ENCODE measurements at regions not wholly inside any gene's neighbourhood (a gene's known extent, or its start where the extent isn't known, plus 50 kb on each side); places are given as distances from the start of the nearest gene placed in this dataset.
"Not testable (repeated sequence)": the region's sequence is repeated elsewhere in the genome, so short reads cannot be mapped to it uniquely, and the experiment has no call there.

DNA sequence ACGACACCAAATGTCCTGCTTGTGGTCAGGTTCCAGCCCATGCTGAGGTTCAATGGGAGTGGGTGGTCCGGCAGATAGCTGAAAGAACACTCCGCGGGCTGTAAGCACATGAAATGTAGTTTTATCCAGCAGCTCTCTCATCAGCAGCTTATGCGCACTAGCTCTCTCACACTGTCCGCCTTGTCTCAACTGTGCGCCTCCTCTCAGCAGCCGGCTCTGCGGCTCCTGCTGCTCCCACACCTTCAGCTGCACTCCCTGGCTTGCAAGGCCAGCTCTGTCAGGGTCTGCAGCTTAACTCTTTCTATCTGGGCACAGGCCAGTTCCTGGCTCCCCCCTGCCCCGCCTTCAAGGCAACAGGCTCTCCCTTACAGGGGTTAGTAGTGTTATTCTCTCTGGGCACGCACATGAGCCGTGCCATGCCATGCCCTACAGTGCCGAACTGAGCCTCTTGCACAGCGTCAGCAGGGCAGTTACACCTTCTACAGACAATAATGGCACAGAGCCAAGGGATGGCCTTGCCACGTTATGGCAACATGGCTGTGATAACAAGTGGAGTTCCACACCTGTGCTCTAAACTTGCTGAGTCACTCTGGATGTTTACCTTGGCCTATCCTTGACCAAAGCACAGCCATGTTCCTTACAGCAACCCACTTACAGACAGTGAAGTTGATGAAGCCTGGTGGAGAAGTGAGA is 84.0 kb upstream of the LRFN2 start:
- peak; percentile 95 for DNase-seq

DNA sequence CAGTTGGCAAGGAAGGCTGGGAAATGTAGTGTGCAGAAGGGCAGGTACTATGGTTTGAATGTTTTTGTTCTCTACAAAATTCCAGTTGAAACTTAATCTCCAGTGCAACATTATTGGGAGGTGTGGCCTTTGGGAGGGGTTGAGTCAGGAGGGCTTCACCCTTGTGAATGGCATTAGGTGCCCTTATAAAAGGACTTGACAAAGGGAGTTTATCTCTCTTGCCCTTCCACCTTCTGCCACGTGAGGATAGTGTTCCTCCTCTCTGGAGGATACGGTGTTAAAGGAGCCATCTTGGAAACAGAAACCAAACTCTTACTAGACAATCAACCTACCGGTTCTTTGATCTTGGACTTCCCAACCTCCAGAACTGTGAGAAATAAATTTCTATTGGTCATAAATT is 82.2 kb upstream of the LRFN2 start:
- peak; percentile 56 for DNase-seq

DNA sequence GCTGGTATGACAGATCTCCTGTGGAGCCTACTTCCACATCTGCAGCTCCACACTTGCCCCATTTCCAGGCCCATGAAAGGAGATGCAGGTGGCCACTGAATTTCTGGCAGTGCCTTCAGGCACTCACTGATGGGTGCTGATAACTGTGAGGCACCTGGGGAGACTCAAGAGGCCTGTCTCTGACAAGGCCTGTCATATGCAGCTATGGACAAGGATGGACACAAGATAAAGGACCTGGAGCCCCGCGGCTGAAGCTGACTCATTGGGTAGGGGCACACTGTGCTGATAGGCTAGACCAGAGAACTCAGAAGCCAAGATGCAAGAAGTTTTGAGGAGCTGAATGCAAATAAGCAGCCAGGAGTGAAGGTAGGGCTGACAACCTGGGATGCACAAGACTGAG is 81.0 kb upstream of the LRFN2 start:
- no peak for DNase-seq

DNA sequence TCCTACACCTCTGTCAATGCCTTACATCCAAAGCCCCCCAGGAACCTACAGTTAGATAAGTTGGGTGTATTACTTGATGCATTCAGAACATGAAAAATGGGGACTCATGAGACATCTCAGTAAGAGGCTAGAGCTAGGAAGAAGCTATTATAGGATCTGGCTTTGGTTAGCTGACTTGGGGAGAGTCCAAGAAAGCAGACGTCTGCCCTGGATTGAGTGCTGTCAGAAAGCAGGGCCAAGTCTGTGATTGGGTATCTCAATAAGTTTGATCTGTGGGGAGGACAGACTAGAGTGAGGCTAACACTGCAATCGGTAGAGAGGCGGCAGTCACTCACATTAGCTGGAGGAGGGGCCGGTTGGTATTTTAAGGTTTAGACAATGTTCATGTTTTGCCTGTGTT is 79.4 kb upstream of the LRFN2 start:
- no peak for DNase-seq

DNA sequence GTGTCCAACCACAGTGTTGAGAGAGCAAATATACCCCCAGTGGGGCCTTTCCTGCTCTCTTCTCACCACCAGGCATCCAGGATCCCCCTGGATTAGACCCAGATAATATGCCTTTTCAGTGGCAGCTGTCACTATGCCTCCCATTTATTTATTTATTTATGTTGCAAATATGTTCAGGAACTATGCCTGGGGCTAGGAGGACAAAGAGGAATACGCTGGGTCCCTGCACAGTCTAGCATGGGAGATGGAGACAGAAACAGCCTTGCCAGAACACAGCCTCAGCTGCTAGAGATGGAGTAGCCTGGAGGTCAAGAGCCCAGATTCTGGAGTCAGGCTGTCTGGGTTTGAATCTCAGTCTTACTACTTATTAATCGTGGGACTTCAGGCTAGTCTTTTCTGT is 74.6 kb upstream of the LRFN2 start:
- DNase-seq: no peak

DNA sequence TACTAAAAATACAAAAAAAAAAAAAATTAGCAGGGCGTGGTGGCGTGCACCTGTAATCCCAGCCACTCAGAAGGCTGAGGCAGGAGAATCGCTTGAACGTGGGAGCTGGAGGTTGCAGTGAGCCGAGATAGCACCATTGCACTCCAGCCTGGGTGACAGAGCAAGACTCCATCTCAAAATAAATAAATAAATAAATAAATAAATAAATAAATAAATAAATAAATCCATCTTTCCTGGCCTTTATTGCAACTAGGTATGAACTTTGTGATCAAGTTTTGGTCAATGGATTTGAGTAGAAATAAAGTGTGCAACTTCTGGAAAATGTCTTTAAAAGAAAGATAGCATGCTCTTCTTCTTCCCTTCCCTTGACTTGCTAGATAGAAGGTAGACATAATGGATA is 69.6 kb upstream of the LRFN2 start:
- not testable (repeated sequence) for DNase-seq

DNA sequence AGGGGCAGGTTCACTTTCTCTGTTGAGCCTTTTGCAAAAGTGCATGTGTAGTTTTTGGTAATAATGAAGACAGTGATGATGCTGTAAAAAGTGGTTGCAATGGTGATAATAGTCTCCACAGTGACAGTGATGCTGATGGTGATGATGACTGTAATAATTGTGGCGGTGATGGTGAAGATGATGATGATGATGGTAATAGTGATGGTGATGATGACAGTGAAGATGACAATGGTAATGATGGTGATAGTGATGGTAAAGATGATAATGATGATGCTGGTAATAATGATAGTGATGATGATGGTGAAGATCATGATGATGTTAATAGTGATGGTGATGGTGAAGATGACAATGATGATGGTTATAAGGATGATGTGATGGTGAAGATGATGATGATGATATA is 67.7 kb upstream of the LRFN2 start:
- DNase-seq: no peak

DNA sequence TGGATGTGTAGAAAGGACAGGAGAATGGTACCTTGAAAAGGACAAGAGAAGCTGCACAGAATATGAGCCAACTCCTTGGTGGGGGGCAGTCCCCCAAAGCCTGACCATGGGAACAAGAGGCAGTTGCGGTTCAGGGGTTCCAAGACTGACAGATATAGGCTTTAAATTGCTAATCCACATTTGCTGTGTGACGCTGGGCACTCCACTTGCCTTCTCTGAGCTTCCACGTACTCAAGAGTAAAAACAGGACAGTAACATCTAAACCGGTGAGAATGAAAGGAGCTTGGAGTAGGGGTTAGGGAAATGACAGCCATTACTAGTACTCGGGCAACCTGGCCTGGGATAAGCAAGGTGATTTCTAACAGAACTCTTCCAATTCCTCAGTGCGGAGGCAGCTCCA is 57.9 kb upstream of the LRFN2 start:
- no peak for DNase-seq

DNA sequence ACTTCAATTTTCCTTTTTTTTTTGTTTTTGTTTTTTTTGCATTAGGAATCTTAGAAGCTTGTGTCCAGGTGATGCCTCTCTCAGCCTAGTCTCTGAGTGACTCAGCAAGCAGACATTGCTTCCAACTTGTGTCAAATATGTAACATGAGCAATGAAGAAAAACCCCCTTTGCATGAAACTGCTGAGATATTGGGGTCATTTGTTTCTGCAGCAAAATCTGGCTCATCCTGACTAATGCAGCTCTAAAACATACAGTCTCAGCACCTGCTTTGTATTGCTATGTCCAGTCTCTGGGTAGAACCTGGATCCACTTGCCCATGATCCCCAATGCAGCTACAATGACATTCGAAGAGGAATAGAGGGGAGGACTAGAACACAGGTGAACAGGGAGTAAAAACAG is 55.7 kb upstream of the LRFN2 start:
- no peak for DNase-seq

DNA sequence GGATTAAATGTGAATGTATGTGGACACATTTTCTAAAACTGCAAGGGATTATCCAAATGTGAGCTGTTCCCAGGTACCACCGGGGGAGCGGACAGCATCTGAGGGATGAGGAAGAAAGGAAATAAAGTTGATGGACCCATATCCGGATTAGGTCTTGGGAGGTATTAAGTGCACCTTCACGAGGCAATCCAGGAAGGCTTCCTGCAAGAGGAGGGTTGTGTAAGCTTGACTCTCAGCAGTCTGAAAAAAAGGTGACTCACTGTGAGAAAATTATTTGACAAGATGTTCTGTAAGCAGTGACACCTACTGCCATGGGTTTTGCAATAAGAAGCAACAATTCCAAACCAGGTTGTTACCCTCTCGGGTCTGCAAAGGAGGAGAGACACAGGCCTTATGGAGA is 55.0 kb upstream of the LRFN2 start:
- no peak for DNase-seq

DNA sequence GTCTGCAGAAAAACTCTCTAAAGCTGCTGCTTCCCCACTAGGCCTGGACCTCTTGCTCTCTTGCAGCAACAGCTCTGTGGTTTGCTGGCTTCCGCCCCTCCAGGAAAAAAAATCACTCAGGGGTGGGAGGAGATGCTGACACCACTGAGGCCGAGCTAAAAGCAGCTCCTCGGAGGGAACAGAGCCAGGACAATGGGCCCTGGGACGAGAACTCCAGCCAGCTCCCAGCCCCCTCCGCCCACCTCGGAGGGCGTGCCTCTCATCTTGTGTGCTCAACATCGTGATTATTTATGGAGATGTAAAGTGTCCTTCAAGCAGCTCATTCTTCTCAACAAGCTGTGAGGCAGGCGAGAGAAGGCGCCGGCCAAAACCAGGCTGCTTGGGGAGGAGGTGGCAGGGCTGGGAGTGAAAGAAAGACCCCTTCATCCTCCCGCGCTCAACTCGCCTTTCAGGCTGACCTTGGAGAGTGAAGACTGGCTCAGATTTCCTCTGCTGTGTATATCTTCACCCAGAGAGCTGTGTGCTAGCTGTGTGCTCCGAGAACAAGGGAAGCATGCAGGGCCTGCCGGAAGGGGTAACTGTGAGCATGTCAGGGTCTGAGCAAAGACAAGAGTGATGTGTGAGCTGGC is 53.5 kb upstream of the LRFN2 start:
- DNase-seq: no peak
